NAMALWA (cell line): ENCODE measurements at regions not wholly inside any gene's neighbourhood (a gene's known extent, or its start where the extent isn't known, plus 50 kb on each side); places are given as distances from the start of the nearest gene placed in this dataset.

Source experiments
- DNase-seq: peaks from one replicate; pipeline ENCODE4 v3.0.0-alpha.2; 2015; ENCODE audit warnings: low spot score

DNA sequence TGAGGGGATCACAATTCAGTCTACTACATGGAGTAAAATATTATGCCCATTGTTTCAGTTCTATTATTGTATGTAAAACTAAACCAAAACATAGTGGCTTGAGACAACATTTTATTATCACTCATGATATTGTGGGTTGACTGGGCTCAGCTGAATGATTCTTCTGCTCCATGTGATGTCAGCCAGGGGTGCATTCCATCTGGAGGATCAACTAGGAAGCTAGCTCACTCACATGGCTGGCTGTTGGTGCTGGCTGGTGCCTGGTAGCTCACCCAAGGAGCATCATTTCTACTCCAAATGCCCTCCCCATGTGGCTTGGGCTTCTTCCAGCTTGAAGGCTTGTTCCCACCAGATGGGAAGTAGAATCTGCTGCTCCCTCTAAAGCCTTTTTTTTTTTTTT lies 51.8 kb upstream of the CLRN1 start:
- no peak for DNase-seq

DNA sequence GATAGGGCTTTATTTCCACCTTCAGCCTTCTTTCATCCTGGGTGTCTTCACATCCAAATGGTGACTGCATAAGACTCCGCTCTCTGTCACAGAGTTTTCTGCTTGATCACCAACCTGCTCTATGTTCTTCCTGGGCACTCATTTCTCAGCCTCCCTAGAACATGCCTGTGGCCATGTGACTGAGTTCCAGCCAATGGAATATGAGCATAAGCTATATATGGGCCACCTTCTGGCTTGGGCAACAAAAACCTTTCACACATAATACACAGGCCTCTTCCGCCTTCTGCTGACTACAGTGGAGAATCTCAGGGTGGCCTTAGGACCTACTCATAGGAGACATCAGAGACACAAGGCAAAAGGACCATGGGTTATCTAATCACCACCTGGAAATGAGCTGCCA lies 51.2 kb upstream of the MED12L start:
- DNase-seq = peak; percentile 18

DNA sequence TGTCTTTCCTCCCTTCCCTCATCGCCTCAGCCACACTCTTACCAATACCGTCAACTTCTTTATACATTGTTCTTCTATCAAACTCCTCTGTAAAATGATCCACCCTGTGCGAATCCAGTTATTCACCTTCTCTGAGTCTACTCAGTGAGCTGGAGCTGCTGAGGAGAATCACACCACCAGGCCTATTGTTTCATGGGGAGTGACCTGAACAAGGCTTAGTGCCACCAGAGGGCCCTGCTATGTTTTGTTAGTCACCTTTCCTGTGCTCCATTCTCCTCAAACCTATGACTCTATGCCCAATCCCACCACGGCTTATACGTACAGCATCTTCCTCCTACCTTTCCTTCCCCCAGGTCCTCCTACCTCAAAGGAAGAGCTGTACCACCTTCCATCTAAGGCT lies 50.4 kb upstream of the MED12L start:
- no peak for DNase-seq
